GM12878 (cell line): ENCODE measurements at regions not wholly inside any gene's neighbourhood (a gene's known extent, or its start where the extent isn't known, plus 50 kb on each side); places are given as distances from the start of the nearest gene placed in this dataset.

Experiments
- MTA2 ChIP-seq: fragments of 450-650 bp; IDR thresholded peaks from 2 replicates; pipeline ENCODE4 v1.6.1; 2016; ENCODE audit warnings: low read depth, mild to moderate bottlenecking, moderate library complexity
- TF ChIP-seq, protein P1 (sequence below): IDR thresholded peaks from 2 replicates; pipeline ENCODE4 v1.6.1; 2012; ENCODE audit warnings: mild to moderate bottlenecking, low read depth, low read length

DNA sequence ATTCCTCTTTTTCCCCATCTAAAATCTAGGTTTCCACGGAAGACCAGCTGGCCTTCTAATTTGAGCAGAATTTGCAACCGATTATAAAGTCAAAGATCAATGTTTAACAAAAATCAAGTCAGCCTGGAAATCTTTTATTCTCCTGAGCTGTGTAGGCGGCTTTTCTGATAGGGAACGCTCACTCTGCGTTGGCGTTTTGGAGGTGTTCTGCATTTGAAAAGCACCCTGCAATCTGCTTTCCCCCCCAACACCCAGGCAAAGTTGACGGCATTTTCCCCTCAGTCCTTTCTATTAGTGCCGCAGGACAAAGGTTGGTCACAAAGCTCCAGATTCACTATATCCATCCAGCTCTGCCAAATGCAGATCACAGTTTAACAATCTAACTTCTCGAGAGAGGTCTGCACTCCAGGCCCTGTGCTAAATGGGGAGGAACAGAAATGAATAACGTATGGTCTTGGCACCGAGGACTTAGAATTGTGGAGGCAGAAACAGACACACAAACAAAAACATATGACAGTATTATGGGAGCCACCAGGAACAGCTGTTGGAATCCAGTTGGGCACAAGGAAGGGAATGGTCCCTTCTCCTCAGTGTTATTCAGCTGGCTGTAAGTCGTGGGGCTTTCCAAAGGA lies 50.4 kb upstream of the LARS2 start (continued):
- TF ChIP-seq MTA2, result no peak
- TF ChIP-seq, protein P1, sequence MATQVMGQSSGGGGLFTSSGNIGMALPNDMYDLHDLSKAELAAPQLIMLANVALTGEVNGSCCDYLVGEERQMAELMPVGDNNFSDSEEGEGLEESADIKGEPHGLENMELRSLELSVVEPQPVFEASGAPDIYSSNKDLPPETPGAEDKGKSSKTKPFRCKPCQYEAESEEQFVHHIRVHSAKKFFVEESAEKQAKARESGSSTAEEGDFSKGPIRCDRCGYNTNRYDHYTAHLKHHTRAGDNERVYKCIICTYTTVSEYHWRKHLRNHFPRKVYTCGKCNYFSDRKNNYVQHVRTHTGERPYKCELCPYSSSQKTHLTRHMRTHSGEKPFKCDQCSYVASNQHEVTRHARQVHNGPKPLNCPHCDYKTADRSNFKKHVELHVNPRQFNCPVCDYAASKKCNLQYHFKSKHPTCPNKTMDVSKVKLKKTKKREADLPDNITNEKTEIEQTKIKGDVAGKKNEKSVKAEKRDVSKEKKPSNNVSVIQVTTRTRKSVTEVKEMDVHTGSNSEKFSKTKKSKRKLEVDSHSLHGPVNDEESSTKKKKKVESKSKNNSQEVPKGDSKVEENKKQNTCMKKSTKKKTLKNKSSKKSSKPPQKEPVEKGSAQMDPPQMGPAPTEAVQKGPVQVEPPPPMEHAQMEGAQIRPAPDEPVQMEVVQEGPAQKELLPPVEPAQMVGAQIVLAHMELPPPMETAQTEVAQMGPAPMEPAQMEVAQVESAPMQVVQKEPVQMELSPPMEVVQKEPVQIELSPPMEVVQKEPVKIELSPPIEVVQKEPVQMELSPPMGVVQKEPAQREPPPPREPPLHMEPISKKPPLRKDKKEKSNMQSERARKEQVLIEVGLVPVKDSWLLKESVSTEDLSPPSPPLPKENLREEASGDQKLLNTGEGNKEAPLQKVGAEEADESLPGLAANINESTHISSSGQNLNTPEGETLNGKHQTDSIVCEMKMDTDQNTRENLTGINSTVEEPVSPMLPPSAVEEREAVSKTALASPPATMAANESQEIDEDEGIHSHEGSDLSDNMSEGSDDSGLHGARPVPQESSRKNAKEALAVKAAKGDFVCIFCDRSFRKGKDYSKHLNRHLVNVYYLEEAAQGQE, result no peak
